ENCODE measurements at regions not wholly inside any gene's neighbourhood (a gene's known extent, or its start where the extent isn't known, plus 50 kb on each side); places are given as distances from the start of the nearest gene placed in this dataset.
"Not testable (repeated sequence)": the region's sequence is repeated elsewhere in the genome, so short reads cannot be mapped to it uniquely, and the experiment has no call there.

DNA sequence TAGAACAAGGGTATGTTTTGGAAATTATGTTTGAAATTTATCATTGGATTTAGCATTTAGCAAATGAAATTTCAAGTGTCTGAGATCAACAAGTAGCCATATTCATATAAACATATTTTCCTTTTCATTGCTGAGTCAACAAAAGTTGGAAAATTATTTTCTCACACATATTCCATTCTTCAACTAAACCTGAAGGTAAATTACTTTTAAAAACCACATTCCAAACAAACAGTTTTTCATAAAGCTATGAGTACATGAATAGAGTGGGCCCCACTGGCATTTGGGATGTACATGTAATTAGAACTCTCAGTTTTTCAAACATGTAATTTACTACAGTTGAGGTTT, 178.3 kb upstream of the MKLN1 start:
- no peak for DNase-seq

DNA sequence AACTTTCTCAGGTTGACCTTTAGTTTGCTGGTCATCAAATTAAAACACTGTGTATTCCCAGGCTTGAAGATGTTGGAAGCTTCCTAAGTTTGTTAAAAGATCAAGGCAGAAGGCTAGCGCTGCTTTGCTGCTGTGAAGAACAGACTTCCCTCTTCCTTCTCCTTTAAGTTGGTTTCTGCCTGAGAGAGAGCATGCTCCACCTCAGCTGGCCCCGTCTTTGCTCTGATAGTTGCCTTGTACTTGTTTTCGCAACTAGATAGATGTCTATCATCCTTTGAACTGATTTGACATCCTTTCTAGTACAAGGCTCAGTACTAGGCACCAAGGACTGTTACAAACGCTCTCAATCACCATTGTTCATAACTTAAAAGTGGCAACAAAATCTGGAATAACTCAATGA, 177.8 kb upstream of the MKLN1 start:
- DNase-seq, result no peak

DNA sequence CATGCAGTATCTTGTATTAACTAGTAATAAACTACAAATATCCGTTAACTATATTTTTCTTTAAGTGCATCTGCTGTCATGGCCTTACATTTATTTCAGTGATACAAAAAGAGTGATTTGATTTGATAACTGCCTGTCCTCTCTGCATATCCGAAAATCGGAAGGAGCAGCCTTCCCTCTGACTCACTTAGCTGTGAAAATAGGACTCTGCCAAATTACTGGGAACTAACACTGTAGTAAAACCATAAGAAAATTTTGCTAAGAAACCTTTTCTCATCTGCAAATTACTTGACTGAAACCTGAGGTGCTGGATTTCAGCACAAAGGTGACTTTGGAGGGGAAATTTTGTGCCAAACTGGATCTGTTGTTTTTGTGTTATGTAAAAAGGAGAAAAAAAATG, 176.6 kb upstream of the MKLN1 start:
- no peak for DNase-seq

DNA sequence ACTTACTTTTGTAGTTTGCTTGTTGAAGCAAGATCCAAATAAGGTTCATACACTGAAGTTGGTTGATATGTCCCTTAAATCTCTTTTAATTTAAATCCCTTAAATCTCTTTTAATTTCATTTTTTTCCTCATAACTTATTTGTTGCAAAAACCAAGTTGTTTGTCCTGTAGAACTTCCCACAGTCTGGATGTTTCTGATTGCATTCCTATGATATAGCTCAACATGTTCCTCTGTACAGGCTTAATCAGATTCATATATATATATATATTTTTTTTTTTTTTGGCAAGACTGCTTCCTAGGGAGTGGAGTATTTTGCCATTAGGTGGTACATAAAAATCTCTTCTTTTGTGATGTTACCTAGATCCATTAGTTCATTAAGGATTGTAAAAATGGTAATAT, 174.9 kb upstream of the MKLN1 start:
- no peak for DNase-seq

DNA sequence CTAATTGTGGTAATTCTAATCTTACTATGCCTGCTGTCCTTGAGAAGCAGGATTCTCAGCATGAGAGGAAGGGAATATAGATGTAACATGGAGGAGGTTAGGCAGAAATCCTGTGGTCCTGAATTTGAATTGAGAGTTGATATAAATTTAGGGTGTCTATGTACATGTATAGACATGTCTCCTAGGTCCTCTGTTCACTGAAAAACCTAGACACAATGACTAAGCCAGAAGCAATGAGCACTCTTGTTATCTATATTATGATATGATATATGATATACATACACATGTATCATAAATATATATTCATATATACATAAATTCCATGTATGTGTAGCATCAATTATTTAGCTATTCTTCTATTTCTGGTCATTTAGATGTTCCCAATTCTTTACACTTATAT, 173.3 kb upstream of the MKLN1 start:
- DNase-seq, result no peak

DNA sequence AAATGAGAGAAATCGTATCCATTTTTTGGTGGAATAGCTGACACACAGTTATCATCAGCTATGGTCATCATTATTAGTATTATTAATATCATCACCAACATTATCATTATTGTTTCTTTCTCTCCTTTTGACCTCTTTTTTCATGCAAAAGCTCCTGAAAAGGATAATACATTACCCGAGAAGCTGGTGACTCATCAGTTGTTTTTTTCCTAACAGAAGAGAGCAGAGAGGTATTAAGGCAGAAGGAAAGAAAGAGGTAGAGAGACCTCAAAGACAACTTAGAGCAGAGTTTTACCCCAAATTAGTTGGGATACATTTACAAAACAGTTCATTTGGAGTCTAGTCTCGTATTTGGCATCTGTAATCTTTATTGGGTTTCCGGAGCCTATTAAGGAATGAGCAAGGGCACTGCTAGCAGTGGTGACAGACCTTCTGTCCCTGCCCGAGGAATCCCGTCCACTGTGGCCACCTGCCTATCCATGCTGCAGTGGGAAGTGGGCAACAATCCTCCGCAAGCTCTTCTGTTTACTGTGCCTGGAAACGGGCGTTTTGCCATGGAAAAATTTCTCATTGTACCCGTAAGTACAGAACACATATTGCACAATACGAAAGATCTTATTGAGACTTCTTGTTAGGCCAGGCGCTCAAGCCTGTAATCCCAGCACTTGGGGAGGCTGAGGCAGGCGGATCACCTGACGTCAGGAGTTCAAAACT, 170.0 kb upstream of the MKLN1 start:
- DNase-seq, result no peak

DNA sequence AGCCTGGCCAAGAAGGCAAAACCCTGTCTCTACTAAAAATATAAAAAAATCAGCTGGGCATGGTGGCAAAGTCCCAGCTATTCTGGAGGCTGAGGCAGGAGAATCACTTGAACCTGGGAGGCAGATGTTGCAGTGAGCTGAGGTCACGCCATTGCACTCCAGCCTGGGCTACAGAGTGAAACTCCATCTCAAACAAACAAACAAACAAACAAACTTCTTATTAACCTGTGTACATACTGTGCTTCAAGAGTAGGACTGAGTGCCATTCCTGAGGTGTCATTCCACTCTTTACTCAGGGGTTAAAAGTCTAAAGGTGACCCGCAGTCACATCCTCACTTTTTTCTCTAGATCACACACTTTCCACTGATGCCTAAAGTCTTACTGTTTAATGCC, 169.4 kb upstream of the MKLN1 start:
- DNase-seq, result not testable (repeated sequence)

DNA sequence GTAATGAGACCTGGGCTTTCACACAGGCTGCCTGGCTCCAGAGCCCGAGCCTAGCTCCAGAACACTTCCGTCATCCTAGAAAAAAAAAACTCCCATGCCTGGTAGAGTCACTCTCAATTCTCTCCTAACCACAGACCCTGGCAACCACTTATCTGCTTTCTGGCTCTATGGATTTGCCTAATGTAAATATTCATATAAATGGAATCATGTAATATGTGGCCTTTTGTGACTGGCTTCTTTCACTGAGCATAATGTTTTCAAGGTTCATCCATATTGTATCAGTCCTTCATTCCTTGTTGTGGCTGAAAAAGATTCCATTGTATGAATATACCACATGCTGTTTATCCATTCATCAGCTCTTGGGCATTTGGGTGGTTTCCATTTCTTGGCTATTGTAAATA, 167.7 kb upstream of the MKLN1 start:
- no peak for DNase-seq

DNA sequence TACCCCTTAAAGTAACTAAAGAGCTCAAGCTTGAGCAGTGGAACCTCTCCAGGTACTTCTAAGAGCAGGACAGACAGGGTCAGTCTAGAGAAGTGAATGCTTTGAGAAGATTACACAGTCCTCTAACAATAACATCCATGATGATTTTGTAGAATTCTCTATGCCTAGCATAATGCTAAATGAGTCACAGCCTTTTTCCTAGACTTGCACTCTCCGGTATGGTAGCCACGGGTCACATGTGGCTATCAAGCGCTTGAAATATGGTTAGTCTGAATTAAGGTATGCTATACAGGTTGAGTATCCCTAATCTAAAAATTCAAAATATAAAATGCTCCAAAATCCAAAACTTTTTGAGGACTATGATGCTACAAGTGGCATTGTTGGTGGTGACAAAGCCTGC, 166.6 kb upstream of the MKLN1 start:
- no peak for DNase-seq

DNA sequence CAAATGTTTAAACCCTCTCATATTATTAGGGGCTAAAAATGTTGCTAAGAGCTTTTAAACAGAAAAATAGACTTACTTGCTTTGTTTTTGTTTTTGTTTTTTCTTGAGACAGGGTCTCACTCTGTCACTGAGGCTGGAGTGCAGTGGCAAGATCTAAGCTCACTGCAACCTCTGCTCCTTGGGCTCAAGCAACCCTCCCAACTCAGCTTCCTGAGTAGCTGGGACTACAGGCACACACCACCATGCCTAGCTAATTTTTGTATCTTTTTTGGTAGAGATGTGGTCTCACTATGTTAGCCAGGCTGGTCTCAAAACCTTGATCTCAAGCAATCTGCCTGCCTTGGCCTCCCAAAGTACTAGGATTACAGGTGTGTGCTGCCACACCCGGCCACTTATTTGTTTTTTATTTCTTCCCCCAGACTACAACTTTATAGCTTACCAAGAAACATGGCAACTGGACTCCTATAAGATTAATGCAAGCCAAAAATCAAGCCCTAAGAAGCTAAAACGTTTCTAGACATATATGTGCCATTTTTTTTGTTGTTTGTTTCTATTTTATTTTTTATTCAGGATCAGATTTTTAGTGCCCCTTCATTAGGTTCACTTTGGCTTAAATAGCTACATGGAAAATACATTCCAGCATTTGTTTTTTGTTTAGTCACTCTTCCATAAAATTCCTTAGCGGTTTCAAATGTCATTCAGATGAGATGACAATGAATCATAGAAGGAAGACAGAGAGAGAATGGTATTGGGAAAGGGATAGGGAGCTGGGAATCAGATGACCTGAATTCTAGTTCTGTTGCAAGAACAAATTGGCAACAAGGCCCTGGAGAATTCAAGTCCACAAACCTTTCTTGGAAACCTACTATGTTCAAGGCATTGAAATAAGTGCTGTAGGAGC, 163.4 kb upstream of the MKLN1 start:
- no peak for DNase-seq

DNA sequence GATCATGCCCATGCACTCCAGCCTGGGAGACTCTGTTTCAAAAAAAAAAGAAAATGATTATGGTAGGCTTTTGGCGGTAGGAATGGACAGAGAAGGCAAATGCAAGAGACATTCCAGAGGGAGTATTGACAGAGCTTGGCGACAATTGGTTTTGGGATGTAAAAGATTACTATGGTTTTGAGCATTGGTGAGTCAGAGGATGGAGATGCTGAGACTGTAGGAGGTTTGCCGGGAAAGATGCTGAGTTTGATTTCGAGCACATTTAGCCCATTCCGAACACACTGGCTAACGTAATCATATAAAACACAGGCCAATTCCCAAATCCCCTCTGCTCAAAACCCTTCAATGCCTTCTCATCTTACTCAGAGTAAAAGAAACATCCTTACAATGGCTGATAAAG, 161.6 kb upstream of the MKLN1 start:
- no peak for DNase-seq

DNA sequence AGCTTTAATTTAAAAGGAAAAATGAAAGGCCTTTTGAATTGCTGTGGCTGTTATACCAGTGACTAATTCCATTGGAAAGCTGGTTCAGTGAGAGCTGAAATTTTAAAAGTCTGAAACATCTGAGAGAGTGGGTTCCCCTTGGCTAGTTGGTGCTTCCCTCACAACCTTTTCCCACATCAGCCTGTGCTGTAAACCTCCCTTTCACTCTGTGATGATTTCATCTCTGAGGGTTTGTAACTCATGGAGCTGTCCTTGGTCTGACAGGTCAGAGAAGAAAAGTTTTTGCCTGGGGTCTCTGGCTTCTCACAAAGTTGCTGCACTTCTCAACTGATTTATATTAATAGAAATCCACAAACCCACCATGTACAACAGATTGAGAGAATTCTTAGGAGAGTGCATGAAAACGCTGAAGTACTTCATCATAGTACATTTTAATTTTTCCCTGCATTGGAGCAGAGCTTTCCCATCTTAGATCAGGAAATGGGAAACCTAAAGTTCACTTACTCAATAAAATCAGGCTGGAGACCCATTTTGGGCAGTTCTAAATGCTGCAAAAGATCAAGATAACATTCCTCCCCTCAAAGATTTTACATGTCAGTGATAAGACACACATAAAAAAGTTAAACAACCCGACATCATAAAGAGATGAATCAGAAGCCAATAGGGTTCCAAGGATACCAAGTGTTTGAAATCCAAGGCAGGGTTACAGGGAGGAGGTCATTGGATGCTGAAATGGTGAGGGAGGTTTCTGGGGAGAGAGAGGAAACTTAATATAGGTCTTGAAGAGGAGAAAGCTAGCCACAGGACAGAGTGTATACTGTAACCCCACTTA, 157.0 kb upstream of the MKLN1 start:
- DNase-seq, result no peak

DNA sequence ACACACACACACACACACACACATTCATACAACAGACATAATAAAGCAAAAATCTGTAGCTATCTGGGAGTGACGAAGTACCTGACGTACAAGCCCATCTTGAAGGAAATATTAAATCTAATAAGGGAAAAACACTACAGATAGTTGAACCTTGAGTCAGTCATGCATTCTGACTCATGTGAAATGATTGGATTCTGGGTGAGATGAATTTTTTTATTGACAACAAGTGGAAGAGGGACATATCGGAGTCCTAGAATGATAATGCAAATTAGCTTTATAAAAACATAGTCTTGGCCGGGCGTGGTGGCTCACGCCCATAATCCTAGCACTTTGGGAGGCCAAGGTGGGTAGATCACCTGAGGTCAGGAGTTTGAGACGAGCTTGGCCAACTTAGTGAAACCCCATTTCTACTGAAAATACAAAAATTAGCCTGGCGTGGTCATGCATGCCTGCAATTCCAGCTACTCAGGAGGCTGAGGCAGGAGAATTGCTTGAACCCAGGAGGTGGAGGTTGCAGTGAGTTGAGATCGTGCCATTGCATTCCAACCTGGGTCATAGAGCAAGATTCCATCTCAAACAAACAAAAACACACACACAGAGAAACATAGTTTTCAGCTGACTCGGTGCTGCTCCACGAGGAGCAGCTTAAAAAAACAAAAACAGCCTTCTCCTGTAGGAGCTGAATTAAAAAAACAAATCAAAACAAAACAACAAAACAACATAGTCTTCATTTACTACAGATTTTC, 154.4 kb upstream of the MKLN1 start:
- DNase-seq, result no peak

DNA sequence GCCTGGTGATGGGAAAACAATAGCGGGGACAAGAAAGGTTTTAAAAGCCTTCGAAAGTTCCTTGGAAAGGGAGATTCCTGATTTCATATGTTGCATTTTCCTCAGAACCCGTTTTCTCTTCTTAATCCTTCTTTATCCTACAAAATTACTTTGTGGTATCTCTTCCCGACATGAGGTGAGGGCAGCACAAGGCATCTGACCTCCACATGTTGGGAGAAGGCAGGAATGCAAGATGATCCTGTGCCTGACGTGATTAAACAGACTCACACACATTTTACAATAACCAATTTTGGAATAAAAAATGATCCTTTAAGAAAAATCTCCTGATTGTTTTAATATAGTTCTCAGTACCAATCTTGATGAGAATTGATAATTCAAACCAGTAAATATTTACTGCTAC, 153.3 kb upstream of the MKLN1 start:
- DNase-seq, result no peak

DNA sequence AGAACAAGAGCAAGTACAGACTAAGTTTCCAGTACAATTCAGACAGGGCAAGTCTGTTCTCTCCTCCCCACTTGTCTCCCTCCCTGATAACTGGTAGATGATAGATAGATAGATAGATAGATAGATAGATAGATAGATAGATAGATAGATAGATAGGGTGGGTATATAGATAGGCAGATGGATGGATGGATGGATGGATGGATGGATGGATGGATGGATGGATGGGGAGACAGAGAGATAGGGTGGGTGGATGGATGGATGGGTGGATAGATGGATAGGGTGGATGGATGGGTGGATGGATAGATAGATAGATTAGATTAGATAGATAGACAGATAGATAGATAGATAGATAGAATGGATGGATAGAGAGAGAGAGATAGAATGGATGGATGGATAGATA, 152.8 kb upstream of the MKLN1 start:
- DNase-seq, result no peak

DNA sequence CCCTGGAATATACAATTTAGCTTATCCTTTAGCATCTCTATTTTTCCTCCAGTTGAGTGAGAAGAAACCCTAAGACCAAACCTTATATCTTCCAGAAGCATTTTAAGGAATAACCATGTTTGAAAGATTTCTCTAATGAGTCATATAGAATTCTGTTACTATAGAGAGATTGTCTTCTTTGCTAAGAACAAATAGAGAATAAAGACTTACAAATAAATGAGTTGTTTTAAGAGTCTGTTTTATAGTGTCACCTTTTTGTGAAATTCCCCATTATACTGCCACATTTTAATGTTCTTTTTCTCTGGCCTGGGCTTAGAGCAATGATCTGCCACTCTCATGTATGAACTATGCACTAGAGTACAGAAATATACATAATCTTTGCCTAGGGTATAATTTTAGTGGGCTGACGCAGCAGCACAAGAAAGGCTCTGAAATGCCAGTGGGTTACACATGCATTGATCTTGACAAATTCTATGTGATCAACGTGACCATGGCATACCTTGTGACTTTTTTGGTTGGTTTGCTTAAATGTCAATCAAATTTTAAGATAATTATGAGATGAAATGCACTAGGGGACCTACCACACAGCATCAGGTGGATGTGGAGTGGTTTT, 145.1 kb upstream of the MKLN1 start:
- DNase-seq, result no peak

DNA sequence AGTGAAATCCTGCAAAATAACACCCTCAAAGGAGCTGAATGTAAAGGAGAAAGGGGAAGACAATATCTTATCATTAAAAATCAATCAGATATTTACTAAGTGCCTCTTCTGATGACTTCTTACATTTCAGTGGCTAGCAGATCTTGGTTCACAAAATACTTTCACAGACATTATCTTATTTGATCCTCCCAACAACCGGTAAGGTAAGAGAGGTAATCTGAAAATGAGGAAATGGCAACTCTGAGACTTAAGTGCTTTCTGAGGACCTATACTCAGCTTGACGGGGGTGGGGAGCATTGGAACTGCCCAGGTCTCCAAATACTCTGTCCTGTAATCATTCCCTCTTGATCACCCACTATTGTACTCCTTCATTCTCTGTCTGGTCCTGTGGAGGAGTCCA, 144.6 kb upstream of the MKLN1 start:
- no peak for DNase-seq

DNA sequence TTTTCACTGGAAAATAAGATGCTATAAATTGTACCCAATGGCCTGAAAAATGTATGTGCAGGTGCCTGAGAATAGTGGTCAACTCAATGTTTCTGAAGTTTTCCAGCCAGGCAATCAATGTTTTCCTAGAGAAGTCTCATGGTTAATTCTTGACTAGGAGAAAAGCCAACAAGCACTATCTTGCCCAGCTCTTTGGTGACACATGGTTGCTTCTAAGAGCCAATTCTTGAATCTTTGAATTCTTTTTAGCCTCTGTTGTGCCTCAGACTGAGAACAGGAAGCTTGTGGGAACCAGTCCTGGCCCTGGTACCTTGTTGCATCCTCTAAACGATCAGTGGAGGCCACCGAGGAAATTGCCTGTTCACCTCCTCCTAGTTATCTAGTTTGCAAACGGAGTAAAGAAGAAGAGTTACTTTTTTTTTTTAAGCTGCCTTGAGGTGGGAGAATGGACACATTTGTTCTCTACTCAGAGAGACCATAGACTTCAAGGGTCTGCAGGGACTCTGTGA, 144.0 kb upstream of the MKLN1 start:
- DNase-seq, result no peak

DNA sequence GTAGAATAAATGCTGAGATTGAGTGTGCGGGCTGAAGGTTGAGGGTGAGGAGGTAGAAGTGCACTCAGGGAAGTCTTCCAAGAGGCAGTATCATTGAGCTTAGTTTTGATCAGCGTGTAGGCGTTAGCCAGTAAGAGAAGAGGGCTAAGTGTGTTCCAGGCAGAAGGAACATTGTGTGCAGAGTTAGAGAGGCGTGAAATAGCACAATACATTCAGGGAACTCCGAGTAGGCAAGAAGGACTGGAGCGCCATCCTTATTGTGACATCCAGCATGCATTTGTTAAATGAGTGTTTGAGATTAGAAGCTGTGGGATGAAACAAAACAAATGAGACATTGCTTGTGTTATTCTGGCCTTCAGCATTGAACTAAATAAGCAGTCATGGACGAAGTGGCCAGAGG, 140.9 kb upstream of the MKLN1 start:
- DNase-seq, result no peak

DNA sequence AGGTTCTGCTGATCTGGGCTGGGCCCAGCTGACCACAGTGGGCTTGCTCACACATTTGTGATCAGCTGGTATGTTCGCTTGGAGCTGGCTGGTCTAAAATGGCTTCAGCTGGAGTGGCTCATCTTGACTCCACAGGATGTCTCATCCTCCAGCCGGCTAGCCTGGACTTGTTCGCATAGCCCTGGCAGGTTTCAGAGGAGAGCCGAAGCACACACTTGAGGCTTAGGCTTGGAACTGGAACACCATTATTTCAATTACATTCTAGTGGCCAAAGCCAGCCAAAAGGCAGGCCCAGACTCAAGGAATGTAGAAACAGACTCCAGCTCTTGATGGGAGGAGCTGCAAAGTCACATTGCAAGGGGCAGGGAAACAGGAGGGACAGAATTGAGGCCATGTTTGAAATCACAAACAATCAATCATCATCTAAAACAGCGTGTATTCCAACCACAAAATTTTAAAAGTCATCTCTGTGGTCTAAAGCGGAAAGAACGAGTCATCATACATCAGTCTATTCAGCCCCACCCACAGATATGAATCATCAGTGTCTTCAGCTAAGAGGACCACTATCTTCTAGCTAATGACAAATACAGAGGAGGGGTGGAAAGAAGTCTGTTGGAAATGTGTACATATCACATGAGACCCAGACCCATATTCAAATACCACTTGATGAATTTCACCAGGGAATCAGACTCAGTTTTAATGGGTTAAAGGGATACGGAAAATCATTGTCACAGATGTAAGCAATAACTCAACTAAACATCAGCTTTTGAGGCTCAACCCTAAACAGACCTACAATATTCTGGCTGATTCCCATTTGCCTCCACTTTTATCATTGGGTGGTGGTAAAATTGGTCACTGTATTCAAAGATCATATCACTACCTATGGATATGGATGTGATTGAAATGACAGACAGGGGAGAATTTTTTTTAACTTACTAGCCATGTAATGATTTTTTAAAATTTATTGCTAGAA, 139.0 kb upstream of the MKLN1 start:
- no peak for DNase-seq

DNA sequence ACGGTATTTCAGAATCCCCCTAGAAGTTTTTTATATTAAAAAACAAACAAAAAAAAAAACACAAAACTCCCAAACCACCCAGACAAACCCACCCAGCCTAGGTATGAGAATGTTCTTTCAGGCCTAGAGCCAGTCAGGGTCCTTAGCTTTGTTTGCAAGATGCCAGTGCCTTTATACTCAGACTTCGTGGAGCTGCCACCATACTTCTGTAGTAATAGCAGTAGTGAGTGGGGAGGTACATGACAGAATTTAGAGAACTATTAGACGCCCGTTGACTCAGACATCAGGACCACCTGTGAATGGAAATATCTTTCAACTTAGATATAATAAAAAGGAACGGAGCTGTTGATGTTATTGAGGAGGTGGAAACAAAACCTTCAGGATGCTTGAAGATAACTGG, 138.2 kb upstream of the MKLN1 start:
- no peak for DNase-seq

Measured in right kidney (tissue), 1 donor.